HCT116 (cell line): ENCODE measurements at regions not wholly inside any gene's neighbourhood (a gene's known extent, or its start where the extent isn't known, plus 50 kb on each side); places are given as distances from the start of the nearest gene placed in this dataset.

Source experiments
- ATAC-seq: fragments of 200-7000 bp; cut with Tn5 transposase; 2 replicates; pipeline ENCODE4 v1.9.1; 2020; ENCODE audit warnings: mild to moderate bottlenecking, moderate library complexity
- BruUV-seq: library from RNA; stranded (reverse); fragments of 400-500 nt; replicated peaks from 2 replicates; lab custom pipeline; 2021; lab: Mats Ljungman, UMichigan
- CTCF ChIA-PET: fragments of 300-600 bp; sonication (Branson Sonifier 250); formaldehyde crosslinking; loops from one replicate; lab custom pipeline; 2021; ENCODE audit warnings: antibody characterized with exemption; lab: Charles Lee
- POLR2A ChIA-PET: fragments of 300-600, 350-600 bp; sonication (Branson Sonifier 250); formaldehyde crosslinking; loops from one replicate; lab custom pipeline; 2021; ENCODE audit warnings: antibody characterized with exemption; lab: Charles Lee
- RAD21 ChIA-PET, 2 experiments: fragments of 300-600 bp; sonication (Branson Sonifier 250); formaldehyde crosslinking; loops; one replicate each; lab custom pipeline; 2023; ENCODE audit warnings: low total read pairs in 2 of 2; ENCODE audit not compliant: uncharacterized antibody in 2 of 2, unreplicated experiment in 2 of 2, low non-redundant PET in 1 of 2; lab: Charles Lee
- DNase-seq: peaks from one replicate; pipeline ENCODE4 v3.0.0-alpha.2; 2010; ENCODE audit warnings: low read depth, low spot score
- H2AFZ ChIP-seq: fragments of 200-600 bp; shearing (Covaris generic), sonication (generic); 2 replicates; pipeline ENCODE4 v1.6.1; 2017; ENCODE audit warnings: low read depth, mixed run types, mixed read lengths, antibody characterized with exemption, low read length; ENCODE audit not compliant: poor library complexity, severe bottlenecking
- H3K27ac ChIP-seq: 2 replicates; pipeline ENCODE4 v1.5.1; 2012; ENCODE audit warnings: low read depth, low read length
- H3K27me3 ChIP-seq: fragments of 200-600 bp; sonication (generic); 2 replicates; pipeline ENCODE4 v1.6.1; 2016; ENCODE audit warnings: mixed run types, low read length, mixed read lengths; ENCODE audit not compliant: insufficient read depth
- H3K36me3 ChIP-seq, 2 experiments: fragments of 200-500 bp in 1 of 2; fragments of 200-600 bp in 1 of 2; sonication (Bioruptor generic) in 1 of 2; sonication (generic) in 1 of 2; 2 replicates each; pipeline versions ENCODE4 v1.5.1 to v1.6.1; 2014 to 2016; ENCODE audit warnings: low read length in 2 of 2, inconsistent platforms in 1 of 2, mixed read lengths in 1 of 2, mixed run types in 1 of 2; ENCODE audit not compliant: insufficient read depth in 2 of 2, control insufficient read depth in 1 of 2
- H3K4me1 ChIP-seq, 2 experiments: fragments of 200-600 bp in 1 of 2; sonication (generic) in 1 of 2; 2 replicates each; pipeline versions ENCODE4 v1.5.1 to v1.6.1; 2012 to 2017; ENCODE audit warnings: low read length in 2 of 2, inconsistent platforms in 1 of 2, mild to moderate bottlenecking in 1 of 2, mixed read lengths in 1 of 2, mixed run types in 1 of 2, moderate library complexity in 1 of 2; ENCODE audit not compliant: insufficient read depth in 2 of 2, control insufficient read depth in 1 of 2
- H3K4me2 ChIP-seq: fragments of 200-600 bp; sonication (generic); 2 replicates; pipeline ENCODE4 v1.6.1; 2017; ENCODE audit warnings: mixed run types, low read length, mixed read lengths
- H3K4me3 ChIP-seq, 2 experiments: fragments of 200-600 bp in 1 of 2; sonication (generic) in 1 of 2; replicated peaks in 1 of 2; 2 replicates each; pipeline ENCODE4 v1.5.1; 2011 to 2016; ENCODE audit warnings: low read length in 2 of 2, control low read depth in 1 of 2, low read depth in 1 of 2, mild to moderate bottlenecking in 1 of 2, mixed read lengths in 1 of 2, mixed run types in 1 of 2
- H3K79me2 ChIP-seq: fragments of 200-600 bp; sonication (generic); 2 replicates; pipeline ENCODE4 v1.6.1; 2017; ENCODE audit warnings: mild to moderate bottlenecking, mixed run types, low read length, moderate library complexity, mixed read lengths; ENCODE audit not compliant: insufficient read depth
- H3K9ac ChIP-seq: fragments of 200-600 bp; sonication (generic); 2 replicates; pipeline ENCODE4 v1.6.1; 2016; ENCODE audit warnings: low read length, mixed read lengths
- H3K9me2 ChIP-seq: fragments of 200-600 bp; sonication (generic), shearing (Covaris generic); 2 replicates; pipeline ENCODE4 v1.6.1; 2017; ENCODE audit warnings: mixed run types, mild to moderate bottlenecking, moderate library complexity; ENCODE audit not compliant: insufficient read depth
- H3K9me3 ChIP-seq, 2 experiments: fragments of 200-500 bp in 1 of 2; fragments of 200-600 bp in 1 of 2; sonication (Bioruptor generic) in 1 of 2; sonication (generic) in 1 of 2; 2 replicates each; pipeline ENCODE4 v1.6.1; 2014 to 2017; ENCODE audit warnings: low read length in 2 of 2, mixed read lengths in 2 of 2, inconsistent platforms in 1 of 2, low read depth in 1 of 2, mild to moderate bottlenecking in 1 of 2, mixed run types in 1 of 2, moderate library complexity in 1 of 2; ENCODE audit not compliant: control insufficient read depth in 1 of 2, insufficient read depth in 1 of 2
- H4K20me1 ChIP-seq: fragments of 200-600 bp; sonication (generic), shearing (Covaris generic); 2 replicates; pipeline ENCODE4 v1.6.1; 2017; ENCODE audit warnings: mixed run types, mild to moderate bottlenecking, moderate library complexity; ENCODE audit not compliant: insufficient read depth
- EZH2phosphoT487 ChIP-seq: fragments of 200-600 bp; IDR thresholded peaks from 2 replicates; pipeline ENCODE4 v1.6.1; 2018; ENCODE audit warnings: antibody characterized with exemption, borderline replicate concordance
- MAX ChIP-seq: IDR thresholded peaks from 2 replicates; pipeline ENCODE4 v1.6.1; 2012
- RAD21 ChIP-seq: IDR thresholded peaks from 2 replicates; pipeline ENCODE4 v1.6.1; 2012; ENCODE audit warnings: low read depth, mild to moderate bottlenecking
- SP1 ChIP-seq: IDR thresholded peaks from 2 replicates; pipeline ENCODE4 v1.6.1; 2012; ENCODE audit warnings: low read depth
- SRF ChIP-seq: IDR thresholded peaks from 2 replicates; pipeline ENCODE4 v1.6.1; 2012; ENCODE audit warnings: low read depth
- intact Hi-C: fragments of 100-400 bp; cut with micrococcal nuclease; formaldehyde crosslinking; loops from 2 replicates; pipeline ENCODE4 v1.10.0; 2022

DNA sequence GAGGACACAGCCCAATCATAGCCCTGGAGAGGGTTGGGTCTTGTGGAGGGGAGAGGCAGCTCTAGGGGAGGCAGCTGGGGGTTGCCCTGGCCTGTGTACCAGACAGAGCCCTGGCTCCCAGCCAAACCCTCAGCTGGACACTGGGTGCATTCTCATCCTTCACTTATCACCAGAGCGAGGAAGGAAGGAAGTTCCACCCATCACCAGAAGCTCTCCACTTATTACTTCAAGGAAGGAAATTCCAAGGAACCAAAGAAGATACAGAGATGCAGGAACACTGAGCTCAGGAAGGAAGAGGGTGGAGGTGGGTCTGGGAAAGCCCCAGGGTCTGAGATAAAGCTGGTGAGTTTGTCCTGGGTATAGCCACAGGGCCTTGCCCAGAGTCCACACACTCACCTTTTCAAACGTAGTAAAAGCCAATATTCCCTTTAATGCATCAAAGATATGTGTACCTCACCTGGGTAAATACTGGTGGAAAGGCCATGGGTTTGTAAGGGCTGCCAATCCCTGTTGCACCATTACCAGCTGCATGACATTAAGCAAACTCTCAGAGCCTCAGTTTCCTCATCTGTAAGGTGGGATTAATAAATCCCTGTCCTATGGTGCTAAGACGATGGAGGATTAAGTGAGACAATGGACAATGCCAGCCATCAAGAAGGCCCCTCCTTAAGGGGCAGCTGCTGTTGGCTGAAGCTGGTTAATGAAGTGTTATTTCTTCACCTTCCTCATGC is 109.7 kb upstream of the NAA20 start:
- ATAC-seq = no peak
- ChIA-PET POLR2A (no interaction called here), RAD21 (no interaction called here), CTCF (no interaction called here)
- Histone ChIP-seq H3K9ac (no peak overlapping the region), H3K4me1 (no peaks in the 10 kb centered on the region), H3K27me3 (no peaks in the 10 kb centered on the region), H2AFZ (no peak overlapping the region), H3K79me2 (no peaks in the 10 kb centered on the region), H4K20me1 (no peaks in the 10 kb centered on the region), H3K36me3 (no peaks in the 10 kb centered on the region), H3K4me2 (no peak overlapping the region), H3K27ac (no peak overlapping the region), H3K4me3 (no peak overlapping the region), H3K9me3 (no peaks in the 10 kb centered on the region), H3K9me2 (no peaks in the 10 kb centered on the region)
- intact Hi-C loops = no loop called here
- TF ChIP-seq SP1 (no peak), RAD21 (no peak), SRF (no peak), EZH2phosphoT487 (no peak)
- no peak for DNase-seq
- no TSS peak for BruUV-seq

GRCh38 chr20:19908576-19908975 is 108.6 kb upstream of the NAA20 start:
- ChIA-PET CTCF (no interaction called here), POLR2A (no interaction called here), RAD21 (no interaction called here)
- no TSS peak for BruUV-seq
- no peak for TF ChIP-seq MAX
- Histone ChIP-seq H3K27ac (no peak overlapping the region), H3K4me2 (no peak overlapping the region), H3K4me1 (no peaks in the 10 kb centered on the region), H3K9me3 (no peaks in the 10 kb centered on the region), H3K79me2 (no peaks in the 10 kb centered on the region), H3K36me3 (no peaks in the 10 kb centered on the region), H3K9ac (no peak overlapping the region), H4K20me1 (no peaks in the 10 kb centered on the region), H2AFZ (no peak overlapping the region), H3K4me3 (no peak overlapping the region), H3K27me3 (no peaks in the 10 kb centered on the region), H3K9me2 (no peaks in the 10 kb centered on the region)
- no peak for DNase-seq
- intact Hi-C loops = no loop called here
- no peak for ATAC-seq
